GM12892 (cell line): ENCODE measurements at regions not wholly inside any gene's neighbourhood (a gene's known extent, or its start where the extent isn't known, plus 50 kb on each side); places are given as distances from the start of the nearest gene placed in this dataset.

ENCODE experiments used
- DNase-seq: peaks from one replicate; pipeline ENCODE4 v3.0.0; 2011; ENCODE audit not compliant: insufficient read length
- FAIRE-seq: peaks from 2 replicates; lab custom pipeline; 2011; peaks lifted over from hg19 to GRCh38; lab: Jason Lieb, UNC
- POLR2A ChIP-seq: IDR thresholded peaks from 2 replicates; pipeline ENCODE4 v1.6.1; 2011; ENCODE audit warnings: low read depth, low read length, control low read depth
- POLR2AphosphoS5 ChIP-seq: IDR thresholded peaks from 2 replicates; pipeline ENCODE4 v1.6.1; 2011; ENCODE audit warnings: low read depth, low read length, control low read depth
- TAF1 ChIP-seq: IDR thresholded peaks from 2 replicates; pipeline ENCODE4 v1.6.1; 2011; ENCODE audit warnings: low read depth, mild to moderate bottlenecking, control low read depth, low read length, borderline replicate concordance

DNA sequence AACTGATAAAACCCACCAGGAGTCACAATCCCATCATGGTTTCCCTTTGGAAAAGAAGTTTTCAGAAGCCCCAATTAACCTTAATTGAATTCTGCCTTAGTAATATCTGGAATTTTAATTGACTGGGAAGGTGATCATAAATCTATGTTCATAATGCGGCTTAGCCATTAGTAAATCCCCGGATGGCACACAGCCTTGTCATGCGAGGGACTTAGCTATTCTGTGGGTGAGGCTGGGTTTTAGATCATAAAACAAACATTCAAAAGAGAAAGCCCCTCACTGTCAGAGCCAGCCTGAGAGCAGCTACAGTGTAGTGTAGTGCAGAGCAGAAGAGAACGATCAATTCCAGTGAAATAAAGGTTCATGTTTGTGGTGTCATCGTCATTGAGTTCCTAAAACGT is 124.0 kb upstream of the NOCT start:
- DNase-seq (no peak), FAIRE-seq (no peak)
- TF ChIP-seq POLR2A (no peak), TAF1 (no peak), POLR2AphosphoS5 (no peak)

- no peak for DNase-seq
- TF ChIP-seq TAF1 (no peak), POLR2A (no peak), POLR2AphosphoS5 (no peak)
- FAIRE-seq = no peak
These were observed 124.5 kb upstream of the NOCT start for GRCh38 chr4:138890891-138891570.

DNA sequence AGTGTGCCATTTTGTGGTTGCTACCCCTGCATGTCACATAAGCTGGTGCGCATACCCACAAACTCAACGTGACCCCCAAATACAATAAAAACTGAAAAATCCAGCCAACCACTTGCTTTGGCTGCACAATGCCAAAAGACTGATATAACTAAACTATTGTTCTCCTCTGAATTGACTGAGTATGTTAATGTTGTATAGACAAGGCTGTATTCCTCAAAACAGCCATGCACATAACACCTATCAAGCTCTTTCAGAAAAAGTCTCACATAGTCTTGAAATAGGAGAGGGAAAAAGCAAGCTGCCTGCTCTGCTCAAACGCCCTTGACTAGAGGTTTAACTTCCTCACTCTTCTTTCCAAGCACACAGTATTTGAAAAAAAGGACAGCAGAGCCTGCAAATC is 126.4 kb upstream of the NOCT start:
- DNase-seq (no peak), FAIRE-seq (no peak)
- TF ChIP-seq POLR2AphosphoS5 (no peak), POLR2A (no peak), TAF1 (no peak)

- FAIRE-seq = no peak
- TF ChIP-seq POLR2A (no peak), TAF1 (no peak), POLR2AphosphoS5 (no peak)
- no peak for DNase-seq
These were observed 127.8 kb upstream of the NOCT start for GRCh38 chr4:138887741-138888140.

DNA sequence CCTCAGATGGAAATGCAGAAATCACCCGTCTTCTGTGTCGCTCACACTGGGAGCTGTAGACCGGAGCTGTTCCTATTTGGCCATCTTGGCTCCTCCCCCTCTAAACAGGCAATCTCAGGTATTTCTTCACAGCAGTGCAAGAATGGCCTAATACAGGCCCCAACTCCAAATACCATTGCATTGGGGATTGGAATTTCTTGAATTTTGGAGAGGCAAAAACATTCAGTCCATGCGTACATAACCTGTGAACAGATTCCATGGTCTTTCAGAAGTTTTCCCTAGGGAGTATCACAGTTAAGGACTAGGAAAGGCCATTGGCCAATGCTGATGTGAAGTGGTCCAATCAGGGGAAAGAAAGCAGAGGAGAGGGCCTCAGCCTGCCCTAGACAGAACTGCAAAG is 128.2 kb upstream of the NOCT start:
- TF ChIP-seq POLR2AphosphoS5 (no peak), TAF1 (no peak), POLR2A (no peak)
- FAIRE-seq = no peak
- DNase-seq = no peak

DNA sequence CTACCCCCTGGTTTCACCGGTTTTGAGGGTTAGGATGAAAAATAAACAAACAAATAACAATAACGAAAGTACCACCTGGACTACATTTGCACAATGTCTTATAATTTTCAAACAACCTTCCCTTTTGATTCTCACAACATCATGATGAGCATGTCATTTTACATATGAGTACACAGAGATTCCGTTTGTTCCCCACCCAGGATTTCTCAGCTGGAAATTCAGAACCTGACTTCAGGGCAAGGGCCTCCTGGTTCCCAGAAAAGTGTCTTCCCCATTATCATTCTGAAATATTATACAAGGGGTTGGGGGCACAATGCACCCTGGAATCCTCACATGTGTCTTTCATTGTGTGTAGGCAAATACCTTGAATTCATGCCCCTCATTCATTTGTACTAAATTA is 135.8 kb upstream of the NOCT start:
- no peak for DNase-seq
- TF ChIP-seq POLR2A (no peak), POLR2AphosphoS5 (no peak), TAF1 (no peak)
- FAIRE-seq = no peak

GRCh38 chr4:138875891-138876608 is 139.5 kb upstream of the NOCT start:
- no peak for FAIRE-seq
- DNase-seq = no peak
- TF ChIP-seq POLR2AphosphoS5 = no peak
- TF ChIP-seq TAF1 = no peak
- TF ChIP-seq POLR2A = no peak

DNA sequence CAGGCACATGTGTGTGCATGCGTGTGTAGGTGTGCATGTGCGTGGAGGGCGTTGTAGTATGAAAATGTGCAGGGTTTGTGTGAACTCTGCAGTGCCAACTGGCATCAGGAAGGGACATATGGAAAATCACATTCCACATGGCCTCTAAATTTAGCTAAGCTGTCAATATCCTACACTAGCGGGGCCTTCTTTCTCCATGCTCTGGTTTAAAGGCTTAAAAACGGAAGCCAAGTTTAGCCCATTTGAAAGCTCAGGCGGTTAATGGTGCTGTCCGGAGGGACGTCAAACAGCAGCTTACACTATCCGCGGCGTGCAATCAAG is 144.1 kb upstream of the NOCT start:
- TF ChIP-seq TAF1 (no peak), POLR2AphosphoS5 (no peak), POLR2A (no peak)
- FAIRE-seq (no peak), DNase-seq (no peak)

DNA sequence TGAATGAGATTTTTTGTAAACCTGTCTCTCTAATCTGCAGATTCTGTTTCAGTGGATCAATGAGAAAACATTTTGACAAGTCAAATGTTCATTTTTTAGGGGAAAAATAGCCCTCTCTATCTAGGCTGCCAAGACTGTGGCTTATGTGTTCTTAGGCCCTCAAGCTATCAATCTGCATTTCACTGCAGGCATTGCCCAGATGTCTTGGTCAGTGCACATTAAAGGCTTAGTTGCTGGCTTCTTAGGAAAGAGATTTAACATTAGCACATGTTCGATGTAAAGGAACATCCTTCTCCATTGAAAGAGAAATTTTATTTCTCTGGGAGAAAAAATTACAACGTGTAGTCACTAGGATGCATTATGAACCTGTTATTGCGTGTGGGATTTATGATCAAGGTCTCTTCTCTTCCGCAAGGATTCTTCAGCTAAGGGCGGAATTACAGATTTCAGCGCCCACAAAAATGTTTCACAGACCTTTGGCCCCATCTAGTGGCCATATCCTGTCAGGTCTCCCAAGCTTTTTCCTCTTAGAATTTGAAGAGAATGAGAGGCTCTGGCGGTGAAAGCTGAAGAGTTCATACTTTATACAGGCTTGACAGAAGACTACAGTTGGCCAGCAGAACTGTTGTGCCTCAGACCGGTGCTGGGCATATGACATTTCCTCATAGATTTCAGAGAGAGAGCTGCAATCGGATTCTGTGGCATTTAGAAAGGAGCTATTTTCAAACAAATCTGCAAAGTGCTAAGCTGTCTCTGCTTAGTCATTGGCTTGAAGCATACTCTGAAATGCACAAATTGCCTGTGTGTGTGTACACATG is 144.6 kb upstream of the NOCT start:
- TF ChIP-seq POLR2A = no peak
- no peak for TF ChIP-seq TAF1
- TF ChIP-seq POLR2AphosphoS5 = no peak
- no peak for FAIRE-seq
- peak; percentile 24 for DNase-seq

- no peak for TF ChIP-seq POLR2AphosphoS5
- no peak for TF ChIP-seq POLR2A
- no peak for TF ChIP-seq TAF1
- no peak for DNase-seq
- no peak for FAIRE-seq
These were observed 145.9 kb upstream of the NOCT start for GRCh38 chr4:138869631-138870030.

DNA sequence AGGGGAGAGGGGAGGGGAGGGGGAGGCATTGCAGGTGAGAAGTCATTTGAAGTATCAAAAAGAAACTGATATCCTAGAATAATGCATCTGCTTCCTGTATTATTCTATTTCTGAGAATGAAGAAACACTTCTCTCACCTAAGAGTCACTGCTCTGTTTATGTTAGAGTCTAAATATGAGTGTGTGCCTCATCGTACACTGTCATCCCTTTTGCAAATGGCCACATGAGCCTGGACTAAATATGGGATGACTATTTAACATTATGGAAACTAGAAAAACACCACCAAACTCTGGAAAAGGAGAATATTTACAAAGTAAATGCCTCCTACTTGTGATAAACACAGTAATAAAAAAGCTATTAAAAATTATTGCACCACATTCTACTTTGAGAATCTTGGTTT is 146.4 kb upstream of the NOCT start:
- no peak for FAIRE-seq
- no peak for DNase-seq
- TF ChIP-seq TAF1 = no peak
- no peak for TF ChIP-seq POLR2AphosphoS5
- TF ChIP-seq POLR2A = no peak

DNA sequence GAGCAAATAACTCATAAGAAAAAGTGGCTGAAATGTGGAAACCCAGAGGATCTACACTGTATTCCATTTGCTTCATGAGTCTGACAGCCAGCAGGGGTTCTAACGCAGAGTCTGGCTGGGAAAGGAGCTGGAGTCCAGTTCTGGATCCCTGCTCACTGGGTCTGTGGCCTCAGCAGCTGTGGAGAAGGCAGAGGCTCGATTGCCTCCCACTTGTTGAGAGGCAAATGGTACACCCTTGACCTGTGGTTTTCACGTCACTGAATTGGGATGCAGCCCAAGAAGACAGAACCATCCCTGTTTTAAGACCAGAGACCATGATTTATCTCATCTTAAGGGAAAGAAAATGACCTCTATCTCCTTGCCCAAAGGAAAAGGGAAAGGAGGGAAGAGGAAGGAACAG is 147.0 kb upstream of the NOCT start:
- DNase-seq (no peak), FAIRE-seq (no peak)
- TF ChIP-seq POLR2AphosphoS5 (no peak), POLR2A (no peak), TAF1 (no peak)

GRCh38 chr4:138867404-138867803 is 148.2 kb upstream of the NOCT start:
- FAIRE-seq = peak; percentile 69
- TF ChIP-seq TAF1 = no peak
- TF ChIP-seq POLR2A = no peak
- TF ChIP-seq POLR2AphosphoS5 = no peak
- no peak for DNase-seq
